ENCODE measurements at regions not wholly inside any gene's neighbourhood (a gene's known extent, or its start where the extent isn't known, plus 50 kb on each side); places are given as distances from the start of the nearest gene placed in this dataset.
A peak's percentile ranks its signal among the peaks of the same experiment; 100 is the strongest.
"Not testable (repeated sequence)": the region's sequence is repeated elsewhere in the genome, so short reads cannot be mapped to it uniquely, and the experiment has no call there.

GRCh38 chr20:41717483-41717882 lies 99.3 kb upstream of the CHD6 start:
- DNase-seq (ENCODE audit: low spot score): peak; percentile 34

- no peak for DNase-seq (ENCODE audit: low spot score)
Measured at GRCh38 chr20:41716911-41717310, 98.7 kb upstream of the CHD6 start.

GRCh38 chr20:41716436-41716835 lies 98.3 kb upstream of the CHD6 start:
- peak; percentile 17 for DNase-seq (ENCODE audit: low spot score)

GRCh38 chr20:41715526-41715925 lies 97.3 kb upstream of the CHD6 start:
- no peak for DNase-seq (ENCODE audit: low spot score)

- no peak for DNase-seq (ENCODE audit: low spot score)
Measured at GRCh38 chr20:41714030-41714429, 95.9 kb upstream of the CHD6 start.

GRCh38 chr20:41704896-41705295 lies 86.7 kb upstream of the CHD6 start:
- no peak for DNase-seq (ENCODE audit: low spot score)

- no peak for DNase-seq (ENCODE audit: low spot score)
Measured at GRCh38 chr20:41702647-41703046, 84.5 kb upstream of the CHD6 start.

GRCh38 chr20:41701588-41702348 lies 83.6 kb upstream of the CHD6 start:
- DNase-seq (ENCODE audit: low spot score): no peak

- DNase-seq (ENCODE audit: low spot score): not testable (repeated sequence)
Measured at GRCh38 chr20:41699673-41700072, 81.5 kb upstream of the CHD6 start.

- peak; percentile 27 for DNase-seq (ENCODE audit: low spot score)
Measured at GRCh38 chr20:41697861-41698559, 79.8 kb upstream of the CHD6 start.

GRCh38 chr20:41696428-41696827 lies 78.3 kb upstream of the CHD6 start:
- DNase-seq (ENCODE audit: low spot score): no peak

GRCh38 chr20:41694796-41695195 lies 76.6 kb upstream of the CHD6 start:
- DNase-seq (ENCODE audit: low spot score): no peak

- DNase-seq (ENCODE audit: low spot score): peak; percentile 76
Measured at GRCh38 chr20:41693136-41693979, 75.2 kb upstream of the CHD6 start.

- DNase-seq (ENCODE audit: low spot score): peak; percentile 36
Measured at GRCh38 chr20:41692479-41693135, 74.4 kb upstream of the CHD6 start.

GRCh38 chr20:41691443-41691842 lies 73.3 kb upstream of the CHD6 start:
- no peak for DNase-seq (ENCODE audit: low spot score)

- DNase-seq (ENCODE audit: low spot score): no peak
Measured at GRCh38 chr20:41690702-41691101, 72.5 kb upstream of the CHD6 start.

- no peak for DNase-seq (ENCODE audit: low spot score)
Measured at GRCh38 chr20:41686961-41687360, 68.8 kb upstream of the CHD6 start.

GRCh38 chr20:41685145-41685544 lies 67.0 kb upstream of the CHD6 start:
- DNase-seq (ENCODE audit: low spot score): not testable (repeated sequence)

GRCh38 chr20:41678799-41679198 lies 60.6 kb upstream of the CHD6 start:
- DNase-seq (ENCODE audit: low spot score): no peak

- DNase-seq (ENCODE audit: low spot score): no peak
Measured at GRCh38 chr20:41672282-41672681, 54.1 kb upstream of the CHD6 start.

GRCh38 chr20:41671143-41671542 lies 53.0 kb upstream of the CHD6 start:
- DNase-seq (ENCODE audit: low spot score): no peak

GRCh38 chr20:41670631-41671030 lies 52.5 kb upstream of the CHD6 start:
- no peak for DNase-seq (ENCODE audit: low spot score)

Measured in AG08396 (cell line).